Vagina (tissue), 2 donors: ENCODE measurements at regions not wholly inside any gene's neighbourhood (a gene's known extent, or its start where the extent isn't known, plus 50 kb on each side); places are given as distances from the start of the nearest gene placed in this dataset.

Experiments
- DNase-seq, 2 donors: peaks; one replicate each; pipeline ENCODE4 v3.0.0-alpha.2; 2017; ENCODE audit errors: extremely low spot score in 2 of 2
- H3K27ac ChIP-seq: fragments of 200-600 bp; sonication (generic); one replicate; pipeline ENCODE4 v1.5.1; 2019
- H3K27me3 ChIP-seq: fragments of 200-600 bp; sonication (generic); one replicate; pipeline ENCODE4 v1.5.1; 2019
- H3K36me3 ChIP-seq, 2 donors: fragments of 200-600 bp; sonication (generic); one replicate each; pipeline ENCODE4 v1.5.1; 2017 to 2019
- H3K4me1 ChIP-seq: fragments of 200-600 bp; sonication (generic); one replicate; pipeline ENCODE4 v1.5.1; 2019
- H3K4me3 ChIP-seq, 2 donors: fragments of 200-600 bp; sonication (generic); 1 replicate in 1 of 2; 2 replicates in 1 of 2; pipeline ENCODE4 v1.5.1; 2016 to 2019
- H3K9me3 ChIP-seq: fragments of 200-600 bp; sonication (generic); one replicate; pipeline ENCODE4 v1.5.1; 2019
- POLR2A ChIP-seq, 2 donors: fragments of 450-650 bp; IDR thresholded peaks; one replicate each; pipeline ENCODE4 v1.6.1; 2017; ENCODE audit warnings: antibody characterized with exemption in 2 of 2, mild to moderate bottlenecking in 2 of 2, moderate library complexity in 2 of 2
- POLR2AphosphoS5 ChIP-seq, 2 donors: sonication (generic); formaldehyde crosslinking; IDR thresholded peaks; one replicate each; pipeline ENCODE4 v1.9.0; 2017; ENCODE audit warnings: antibody characterized with exemption in 2 of 2, mild to moderate bottlenecking in 2 of 2, low read depth in 1 of 2; ENCODE audit not compliant: insufficient read depth in 1 of 2
- intact Hi-C: fragments of 100-400 bp; cut with DNase I; formaldehyde crosslinking; loops from one replicate; pipeline ENCODE4 v1.15.1; 2023
- TF ChIP-seq, protein P1 (sequence below), 3 experiments: fragments of 450-650 bp in 2 of 3; fragments of 200-600 bp in 1 of 3; sonication (generic) in 1 of 3; IDR thresholded peaks; one replicate each; pipeline ENCODE4 v1.5.1; 2017 to 2019; ENCODE audit warnings: antibody characterized with exemption in 3 of 3, mild to moderate bottlenecking in 2 of 3, moderate library complexity in 2 of 3

DNA sequence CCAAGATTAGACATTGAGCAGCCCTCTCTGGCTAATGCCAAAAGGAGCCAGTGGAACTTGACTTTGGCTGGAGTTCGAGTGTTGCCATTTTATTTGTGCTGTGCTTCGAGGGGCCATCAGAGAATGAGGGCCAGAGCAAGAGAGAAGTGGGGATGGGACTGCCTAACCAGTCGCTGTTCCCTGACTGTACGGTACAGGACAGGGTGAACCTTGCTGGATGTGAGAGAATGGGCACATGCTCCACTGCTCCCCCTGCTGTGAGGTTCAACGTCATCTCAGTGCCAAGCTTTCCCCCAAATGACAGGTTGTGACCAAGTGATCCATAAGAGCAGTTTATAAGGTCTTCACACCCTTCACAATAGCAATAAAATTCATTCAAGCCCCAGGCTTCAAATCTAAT lies 55.1 kb upstream of the BCL11B start:
- Histone ChIP-seq H3K4me1 (no peaks in the 10 kb centered on the region), H3K27me3 (no peaks in the 10 kb centered on the region)
- DNase-seq, result peak in 1 of 2 donors; percentile 70

GRCh38 chr14:99326041-99326710 lies 54.2 kb upstream of the BCL11B start:
- Histone ChIP-seq H3K4me1 (no peaks in the 10 kb centered on the region), H3K27ac (no peak overlapping the region), H3K4me3 (no peak overlapping the region), H3K36me3 (no peaks in the 10 kb centered on the region), H3K9me3 (no peaks in the 10 kb centered on the region), H3K27me3 (no peaks in the 10 kb centered on the region)
- TF ChIP-seq, protein P1, sequence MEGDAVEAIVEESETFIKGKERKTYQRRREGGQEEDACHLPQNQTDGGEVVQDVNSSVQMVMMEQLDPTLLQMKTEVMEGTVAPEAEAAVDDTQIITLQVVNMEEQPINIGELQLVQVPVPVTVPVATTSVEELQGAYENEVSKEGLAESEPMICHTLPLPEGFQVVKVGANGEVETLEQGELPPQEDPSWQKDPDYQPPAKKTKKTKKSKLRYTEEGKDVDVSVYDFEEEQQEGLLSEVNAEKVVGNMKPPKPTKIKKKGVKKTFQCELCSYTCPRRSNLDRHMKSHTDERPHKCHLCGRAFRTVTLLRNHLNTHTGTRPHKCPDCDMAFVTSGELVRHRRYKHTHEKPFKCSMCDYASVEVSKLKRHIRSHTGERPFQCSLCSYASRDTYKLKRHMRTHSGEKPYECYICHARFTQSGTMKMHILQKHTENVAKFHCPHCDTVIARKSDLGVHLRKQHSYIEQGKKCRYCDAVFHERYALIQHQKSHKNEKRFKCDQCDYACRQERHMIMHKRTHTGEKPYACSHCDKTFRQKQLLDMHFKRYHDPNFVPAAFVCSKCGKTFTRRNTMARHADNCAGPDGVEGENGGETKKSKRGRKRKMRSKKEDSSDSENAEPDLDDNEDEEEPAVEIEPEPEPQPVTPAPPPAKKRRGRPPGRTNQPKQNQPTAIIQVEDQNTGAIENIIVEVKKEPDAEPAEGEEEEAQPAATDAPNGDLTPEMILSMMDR (IDR thresholded peaks at IDR 0.05), result no peak
- TF ChIP-seq POLR2AphosphoS5 (IDR thresholded peaks at IDR 0.05; ENCODE audit: insufficient read depth in 1 of 2, low read depth in 1 of 2) (no peak), POLR2A (IDR thresholded peaks at IDR 0.05) (no peak)
- intact Hi-C loops, result no loop called here
- DNase-seq, result peak; percentile 83 to 87

More for the DNA sequence above, 55.1 kb upstream of the BCL11B start:
- TF ChIP-seq POLR2AphosphoS5 (IDR thresholded peaks at IDR 0.05; ENCODE audit: insufficient read depth in 1 of 2, low read depth in 1 of 2) (no peak), POLR2A (IDR thresholded peaks at IDR 0.05) (no peak)
- TF ChIP-seq, protein P1 (IDR thresholded peaks at IDR 0.05), result no peak
- Histone ChIP-seq H3K4me3 (no peak overlapping the region), H3K27ac (no peak overlapping the region), H3K36me3 (no peaks in the 10 kb centered on the region), H3K9me3 (no peaks in the 10 kb centered on the region)
- intact Hi-C loops, result no loop called here

DNA sequence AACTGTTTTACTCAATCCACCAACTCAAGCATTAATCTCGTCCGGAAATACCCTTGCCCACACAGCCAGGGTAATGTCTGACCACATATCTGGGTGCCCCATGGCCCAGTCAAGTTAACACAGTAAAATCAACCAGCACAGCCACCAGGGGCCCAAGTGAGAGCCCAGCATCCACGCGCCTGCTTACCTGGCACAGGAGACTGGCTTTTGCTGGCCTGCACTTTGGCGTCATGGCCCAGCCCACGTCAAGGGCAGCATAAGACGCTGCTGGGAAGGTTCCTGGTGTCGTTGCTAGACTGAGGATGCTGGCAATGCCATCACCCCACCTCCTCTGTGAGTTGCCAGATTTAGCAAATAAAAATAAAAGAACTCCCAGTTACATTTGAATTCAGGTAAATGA lies 53.6 kb upstream of the BCL11B start:
- TF ChIP-seq POLR2A (IDR thresholded peaks at IDR 0.05) (no peak), POLR2AphosphoS5 (IDR thresholded peaks at IDR 0.05; ENCODE audit: insufficient read depth in 1 of 2, low read depth in 1 of 2) (no peak)
- TF ChIP-seq, protein P1 (IDR thresholded peaks at IDR 0.05), result no peak
- Histone ChIP-seq H3K27ac (no peak overlapping the region), H3K36me3 (no peaks in the 10 kb centered on the region), H3K27me3 (no peaks in the 10 kb centered on the region), H3K4me1 (no peaks in the 10 kb centered on the region), H3K9me3 (no peaks in the 10 kb centered on the region), H3K4me3 (no peak overlapping the region)
- peak in 1 of 2 donors; percentile 52 for DNase-seq
- intact Hi-C loops, result no loop called here

DNA sequence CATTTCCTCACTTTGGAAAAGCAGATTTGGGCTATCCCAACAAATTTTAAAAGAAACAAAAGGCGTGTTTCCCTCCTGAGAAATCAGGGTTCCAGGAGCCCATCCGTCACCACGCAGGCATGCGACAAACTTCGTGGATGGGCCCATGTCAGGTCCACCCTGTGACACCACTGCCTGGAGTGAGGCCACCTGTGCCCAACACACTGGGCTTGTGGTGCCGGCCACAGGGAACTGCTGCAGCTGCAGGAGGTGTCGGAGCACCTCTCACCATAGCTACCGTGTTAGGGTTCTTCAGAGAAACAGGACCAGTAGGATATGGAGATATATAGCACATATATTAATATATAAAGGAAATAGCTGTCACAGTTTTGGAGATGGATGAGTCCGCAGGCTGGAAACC lies 53.0 kb upstream of the BCL11B start:
- DNase-seq, result peak; percentile 46 to 65
- H3K4me1 ChIP-seq, result no peaks in the 10 kb centered on the region
- intact Hi-C loops, result no loop called here
- H3K36me3 ChIP-seq, result no peaks in the 10 kb centered on the region
- TF ChIP-seq, protein P1 (IDR thresholded peaks at IDR 0.05), result no peak
- TF ChIP-seq POLR2AphosphoS5 (IDR thresholded peaks at IDR 0.05; ENCODE audit: insufficient read depth in 1 of 2, low read depth in 1 of 2), result no peak
- TF ChIP-seq POLR2A (IDR thresholded peaks at IDR 0.05), result no peak
- H3K9me3 ChIP-seq, result no peaks in the 10 kb centered on the region
- H3K27me3 ChIP-seq, result no peaks in the 10 kb centered on the region
- no peak overlapping the region for H3K27ac ChIP-seq
- no peak overlapping the region for H3K4me3 ChIP-seq

DNA sequence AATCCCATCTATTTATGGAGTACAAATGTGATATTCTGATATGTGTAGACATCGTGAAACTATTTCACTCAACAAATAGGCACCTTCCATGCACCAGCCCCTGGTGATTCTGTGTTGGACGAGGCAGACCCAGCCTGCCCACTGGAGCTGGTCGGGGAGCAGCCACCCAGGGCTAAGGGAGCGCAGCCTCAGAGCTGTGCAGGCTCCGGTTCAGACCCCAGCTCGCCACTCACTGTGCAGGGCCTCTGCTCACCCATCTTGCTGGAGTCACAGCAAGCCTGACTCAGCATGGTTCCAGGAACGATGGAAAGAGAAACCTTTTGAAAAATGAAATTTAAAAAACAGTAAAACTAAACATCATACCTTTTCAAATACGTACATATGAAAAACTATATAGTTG lies 52.3 kb upstream of the BCL11B start:
- Histone ChIP-seq H3K36me3 (no peaks in the 10 kb centered on the region), H3K9me3 (no peaks in the 10 kb centered on the region), H3K27ac (no peak overlapping the region), H3K4me3 (no peak overlapping the region), H3K27me3 (no peaks in the 10 kb centered on the region), H3K4me1 (no peaks in the 10 kb centered on the region)
- DNase-seq, result peak in 1 of 2 donors; percentile 61
- intact Hi-C loops, result no loop called here
- TF ChIP-seq POLR2A (IDR thresholded peaks at IDR 0.05), result no peak
- TF ChIP-seq POLR2AphosphoS5 (IDR thresholded peaks at IDR 0.05; ENCODE audit: insufficient read depth in 1 of 2, low read depth in 1 of 2), result no peak
- TF ChIP-seq, protein P1 (IDR thresholded peaks at IDR 0.05), result no peak
